ENCODE measurements at regions not wholly inside any gene's neighbourhood (a gene's known extent, or its start where the extent isn't known, plus 50 kb on each side); places are given as distances from the start of the nearest gene placed in this dataset.

- Histone ChIP-seq H3K27ac (ENCODE audit: low read depth, low read length) (no peak overlapping the region), H4K20me1 (ENCODE audit: insufficient read depth) (no peaks in the 10 kb centered on the region), H3K79me2 (ENCODE audit: insufficient read depth, low read length) (no peaks in the 10 kb centered on the region), H2AFZ (ENCODE audit: low read depth, low read length, poor library complexity, severe bottlenecking) (no peak overlapping the region), H3K27me3 (ENCODE audit: insufficient read depth, low read length) (no peaks in the 10 kb centered on the region), H3K9ac (ENCODE audit: low read length) (no peak overlapping the region), H3K4me3 (replicated peaks in 1 of 2; ENCODE audit: low read depth in 1 of 2, low read length in 2 of 2) (no peak overlapping the region), H3K4me1 (ENCODE audit: control insufficient read depth in 1 of 2, insufficient read depth in 2 of 2, low read length in 2 of 2) (no peaks in the 10 kb centered on the region), H3K4me2 (ENCODE audit: low read length) (no peak overlapping the region), H3K9me3 (ENCODE audit: control insufficient read depth in 1 of 2, insufficient read depth in 1 of 2, low read depth in 1 of 2, low read length in 2 of 2) (peaks cover 6 to 48% of the 10 kb centered on the region in 2 experiments; a peak in 2 of 4 replicates), H3K9me2 (ENCODE audit: insufficient read depth) (no peaks in the 10 kb centered on the region), H3K36me3 (ENCODE audit: control insufficient read depth in 1 of 2, insufficient read depth in 2 of 2, low read length in 2 of 2) (no peaks in the 10 kb centered on the region)
- no peak for ATAC-seq
- ChIA-PET RAD21 (ENCODE audit: low non-redundant PET in 1 of 2, low total read pairs in 2 of 2, uncharacterized antibody in 2 of 2, unreplicated experiment in 2 of 2) (no interaction called here), POLR2A (no interaction called here), CTCF (no interaction called here)
- intact Hi-C loops (cut with micrococcal nuclease): no loop called here
- no peak for TF ChIP-seq YY1 (IDR thresholded peaks at IDR 0.05; ENCODE audit: extremely low read depth, insufficient replicate concordance, low read depth, low read length)
- no peak for DNase-seq (ENCODE audit: low read depth, low spot score)
- BruUV-seq (replicated peaks): no TSS peak
Measured at GRCh38 chr15:47505712-47506328, 211.5 kb upstream of the SEMA6D start.

- Histone ChIP-seq H3K27me3 (ENCODE audit: insufficient read depth, low read length) (no peaks in the 10 kb centered on the region), H2AFZ (ENCODE audit: low read depth, low read length, poor library complexity, severe bottlenecking) (no peak overlapping the region), H3K4me2 (ENCODE audit: low read length) (no peak overlapping the region), H3K36me3 (ENCODE audit: control insufficient read depth in 1 of 2, insufficient read depth in 2 of 2, low read length in 2 of 2) (no peaks in the 10 kb centered on the region), H4K20me1 (ENCODE audit: insufficient read depth) (no peaks in the 10 kb centered on the region), H3K9ac (ENCODE audit: low read length) (no peak overlapping the region), H3K27ac (ENCODE audit: low read depth, low read length) (no peak overlapping the region), H3K9me2 (ENCODE audit: insufficient read depth) (no peaks in the 10 kb centered on the region), H3K79me2 (ENCODE audit: insufficient read depth, low read length) (no peaks in the 10 kb centered on the region), H3K4me3 (replicated peaks in 1 of 2; ENCODE audit: low read depth in 1 of 2, low read length in 2 of 2) (no peak overlapping the region), H3K9me3 (ENCODE audit: control insufficient read depth in 1 of 2, insufficient read depth in 1 of 2, low read depth in 1 of 2, low read length in 2 of 2) (peaks cover 10 to 48% of the 10 kb centered on the region in 2 experiments; a peak in 2 of 4 replicates), H3K4me1 (ENCODE audit: control insufficient read depth in 1 of 2, insufficient read depth in 2 of 2, low read length in 2 of 2) (no peaks in the 10 kb centered on the region)
- intact Hi-C loops (cut with micrococcal nuclease): no loop called here
- CTCF ChIA-PET: no interaction called here
- BruUV-seq (replicated peaks): no TSS peak
- no peak for DNase-seq (ENCODE audit: low read depth, low spot score)
- RAD21 ChIA-PET (ENCODE audit: low non-redundant PET in 1 of 2, low total read pairs in 2 of 2, uncharacterized antibody in 2 of 2, unreplicated experiment in 2 of 2): no interaction called here
- TF ChIP-seq POLR2A (IDR thresholded peaks at IDR 0.05; ENCODE audit: borderline replicate concordance, extremely low read depth, insufficient read depth, insufficient read length) (no peak), FOSL1 (IDR thresholded peaks at IDR 0.05; ENCODE audit: low read depth) (no peak), RAD21 (IDR thresholded peaks at IDR 0.05; ENCODE audit: low read depth) (no peak), ZNF274 (IDR thresholded peaks at IDR 0.05; ENCODE audit: low read depth, low read length) (no peak), CEBPB (IDR thresholded peaks at IDR 0.05; ENCODE audit: low read depth) (no peak), CBX3 (IDR thresholded peaks at IDR 0.05; ENCODE audit: low read depth) (no peak), SRF (IDR thresholded peaks at IDR 0.05; ENCODE audit: low read depth) (no peak), POLR2AphosphoS5 (IDR thresholded peaks at IDR 0.05; ENCODE audit: low read depth, low read length) (no peak), ZBTB33 (IDR thresholded peaks at IDR 0.05; ENCODE audit: extremely low read depth, insufficient replicate concordance, low read length) (no peak)
- no peak for ATAC-seq
- POLR2A ChIA-PET: no interaction called here
Measured at GRCh38 chr15:47506329-47507100, 210.8 kb upstream of the SEMA6D start.

Measured in HCT116 (cell line).